ENCODE measurements at regions not wholly inside any gene's neighbourhood (a gene's known extent, or its start where the extent isn't known, plus 50 kb on each side); places are given as distances from the start of the nearest gene placed in this dataset.

DNA sequence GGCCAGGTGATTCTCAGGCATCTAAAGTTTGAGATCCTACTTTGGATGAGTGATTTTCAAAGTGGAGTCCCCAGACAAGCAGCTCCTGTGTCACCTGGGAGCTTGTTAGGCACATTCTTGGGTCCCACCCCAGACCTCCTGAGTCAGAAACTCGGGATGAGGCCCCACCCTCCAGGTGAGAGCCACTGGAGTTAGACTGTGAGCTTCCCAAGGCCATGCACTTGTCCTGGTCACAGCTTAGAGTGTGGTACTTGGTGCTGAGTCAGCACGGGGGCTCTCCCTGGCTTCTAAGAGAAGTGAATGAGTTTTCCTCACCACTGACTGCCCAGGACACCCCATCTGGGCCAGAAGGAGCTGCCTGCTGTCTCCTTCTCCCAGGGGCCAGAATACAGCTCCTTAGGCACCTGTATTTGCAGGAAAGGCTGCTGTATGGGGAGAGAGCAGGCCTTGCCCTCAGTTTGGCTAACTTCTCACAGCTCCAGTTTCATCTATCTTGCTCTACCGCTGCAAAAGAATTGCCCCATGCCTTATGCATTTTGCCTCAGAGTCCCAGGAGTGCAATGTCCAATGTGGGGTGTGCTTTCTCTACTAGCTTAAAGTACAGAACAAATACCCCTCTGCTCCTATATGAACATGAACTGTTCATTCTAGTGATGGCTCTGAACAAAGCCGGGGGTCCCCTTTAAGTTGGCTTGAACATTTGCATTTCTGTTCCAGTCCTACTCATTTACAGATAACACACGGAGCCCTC, 98.1 kb downstream of the PSMG1 start:
- Histone ChIP-seq H3K9me3 (peaks cover 12% of the 10 kb centered on the region; the same call in 1 of the 2 replicates), H3K27ac (no peak overlapping the region), H3K36me3 (no peaks in the 10 kb centered on the region), H3K27me3 (no peaks in the 10 kb centered on the region), H3K4me1 (peaks cover 18% of the 10 kb centered on the region), H3K4me3 (no peak overlapping the region), H4K20me1 (no peaks in the 10 kb centered on the region), H3K9ac (no peak overlapping the region), H3K4me2 (no peak overlapping the region)
- no peak for TF ChIP-seq Cebpa-rat (IDR thresholded peaks at IDR 0.05)

DNA sequence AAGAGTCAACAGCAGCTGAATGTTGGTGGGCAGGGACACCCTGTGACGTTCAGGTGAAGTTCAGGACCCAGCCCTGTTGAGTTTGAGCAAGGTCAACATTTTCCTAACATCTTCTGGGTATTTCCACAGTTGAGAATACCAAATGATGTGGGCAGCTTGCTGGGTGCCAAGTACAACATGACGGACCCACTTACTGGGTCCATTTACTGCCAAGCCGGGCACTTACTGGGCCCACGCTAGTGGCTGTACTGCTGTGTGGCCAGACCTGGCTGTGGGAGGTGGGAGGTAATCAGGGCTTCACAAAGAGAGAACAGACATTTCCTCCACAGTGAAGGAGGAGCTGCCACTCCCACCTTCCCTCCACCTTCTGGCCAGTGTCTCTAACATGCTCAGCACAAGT, 99.2 kb downstream of the PSMG1 start:
- Histone ChIP-seq H4K20me1 (no peaks in the 10 kb centered on the region), H3K4me2 (no peak overlapping the region), H3K9me3 (peaks cover 4% of the 10 kb centered on the region; the same call in 1 of the 2 replicates), H3K36me3 (no peaks in the 10 kb centered on the region), H3K4me1 (peaks cover 18% of the 10 kb centered on the region), H3K27ac (no peak overlapping the region), H3K4me3 (no peak overlapping the region), H3K27me3 (no peaks in the 10 kb centered on the region), H3K9ac (no peak overlapping the region)
- TF ChIP-seq Cebpa-rat (IDR thresholded peaks at IDR 0.05): no peak

DNA sequence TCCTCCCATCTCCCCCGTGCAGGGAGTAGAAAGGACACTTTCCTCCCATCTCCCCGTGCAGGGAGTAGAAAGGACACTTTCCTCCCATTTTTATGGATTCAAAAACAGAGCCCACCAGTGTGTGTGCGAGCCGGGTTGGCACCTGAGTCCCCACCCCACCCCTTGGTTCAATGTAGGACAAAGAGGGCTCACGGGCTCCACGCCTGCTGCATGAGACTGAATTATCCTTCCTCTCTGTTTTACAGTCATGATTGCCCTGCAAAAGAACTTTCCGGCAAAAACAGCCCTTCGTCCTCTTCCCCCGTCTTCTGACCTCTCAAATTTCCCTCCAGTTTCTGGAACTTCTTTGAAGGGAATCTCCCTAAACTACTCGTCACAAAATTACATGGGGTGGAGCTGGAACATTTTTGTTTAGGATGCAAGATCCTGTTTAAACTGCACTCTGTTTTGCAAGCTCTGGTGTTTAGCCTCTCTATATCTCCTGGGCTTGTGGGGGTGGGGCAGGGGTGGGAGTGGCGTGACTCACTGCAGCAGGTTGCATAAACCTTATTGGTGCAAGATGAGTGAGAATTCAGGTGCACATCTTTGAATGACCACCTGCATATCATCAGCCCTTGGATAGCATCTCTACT, 99.8 kb downstream of the PSMG1 start:
- H3K4me1 ChIP-seq: peaks cover 18% of the 10 kb centered on the region
- no peaks in the 10 kb centered on the region for H3K36me3 ChIP-seq
- no peak overlapping the region for H3K9ac ChIP-seq
- no peak overlapping the region for H3K4me2 ChIP-seq
- no peaks in the 10 kb centered on the region for H3K9me3 ChIP-seq
- no peak overlapping the region for H3K4me3 ChIP-seq
- no peaks in the 10 kb centered on the region for H4K20me1 ChIP-seq
- TF ChIP-seq Cebpa-rat (IDR thresholded peaks at IDR 0.05): no peak
- no peaks in the 10 kb centered on the region for H3K27me3 ChIP-seq
- no peak overlapping the region for H3K27ac ChIP-seq

DNA sequence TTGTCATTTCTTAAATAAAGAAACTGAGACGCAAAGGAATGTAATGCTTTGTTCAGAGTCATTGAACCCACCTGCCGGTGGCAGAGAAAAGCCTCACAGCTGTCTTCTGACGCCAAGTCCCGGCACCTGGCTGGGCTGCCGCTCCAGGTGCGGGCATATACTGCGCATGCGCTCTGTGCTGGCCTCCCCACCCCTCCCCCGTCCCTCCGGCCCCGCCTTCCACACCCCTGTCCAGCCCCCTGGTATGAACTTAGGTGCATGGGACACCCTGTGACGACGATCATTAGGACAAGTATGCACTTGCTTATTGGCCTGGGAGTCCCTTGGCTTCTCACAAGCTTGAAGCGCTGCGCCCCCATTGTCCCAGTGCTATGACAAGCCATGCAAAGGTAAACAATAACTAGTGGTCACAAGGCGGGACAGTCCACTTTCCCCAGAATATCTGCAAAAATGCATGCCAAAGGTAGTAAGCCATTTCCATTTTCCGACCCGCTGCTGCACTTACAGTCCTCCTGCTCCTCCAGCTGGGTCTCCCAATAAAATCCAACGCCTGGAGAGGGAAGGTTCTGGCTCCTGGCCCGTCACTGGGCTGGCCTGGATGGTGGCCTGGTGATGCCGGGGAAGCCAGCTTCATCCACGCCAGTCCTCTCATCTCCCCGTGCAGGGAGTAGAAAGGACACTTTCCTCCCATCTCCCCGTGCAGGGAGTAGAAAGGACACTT, 100.4 kb downstream of the PSMG1 start:
- Histone ChIP-seq H3K9ac (no peak overlapping the region), H3K4me2 (no peak overlapping the region), H3K9me3 (no peaks in the 10 kb centered on the region), H4K20me1 (no peaks in the 10 kb centered on the region), H3K4me1 (peaks cover 14% of the 10 kb centered on the region), H3K36me3 (no peaks in the 10 kb centered on the region), H3K27me3 (no peaks in the 10 kb centered on the region), H3K27ac (no peak overlapping the region), H3K4me3 (no peak overlapping the region)
- no peak for TF ChIP-seq Cebpa-rat (IDR thresholded peaks at IDR 0.05)

DNA sequence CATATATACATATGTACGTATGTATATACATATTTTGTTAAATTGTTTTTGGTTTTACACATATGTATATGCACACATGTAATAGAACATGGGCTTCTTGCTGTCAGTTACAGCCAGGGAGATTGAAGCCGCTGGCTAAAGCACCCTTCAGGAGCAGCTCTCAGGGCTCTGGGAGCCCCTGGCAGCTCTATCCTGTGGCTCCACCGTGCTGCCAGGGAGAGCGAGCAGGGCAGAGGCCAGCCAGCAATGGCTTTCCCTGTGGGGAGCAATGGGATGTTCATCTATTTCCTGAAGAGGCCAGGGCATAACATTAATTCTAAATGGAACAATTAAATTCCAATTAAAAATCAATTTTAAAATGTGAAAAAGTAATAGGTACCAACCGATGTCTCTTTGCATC, 102.9 kb downstream of the PSMG1 start:
- peaks cover 13% of the 10 kb centered on the region for H3K9me3 ChIP-seq
- no peaks in the 10 kb centered on the region for H3K4me1 ChIP-seq
- H3K36me3 ChIP-seq: no peaks in the 10 kb centered on the region
- H3K4me2 ChIP-seq: no peak overlapping the region
- no peaks in the 10 kb centered on the region for H4K20me1 ChIP-seq
- no peak for TF ChIP-seq Cebpa-rat (IDR thresholded peaks at IDR 0.05)
- no peak overlapping the region for H3K27ac ChIP-seq
- no peak overlapping the region for H3K9ac ChIP-seq
- H3K27me3 ChIP-seq: no peaks in the 10 kb centered on the region
- no peak overlapping the region for H3K4me3 ChIP-seq

DNA sequence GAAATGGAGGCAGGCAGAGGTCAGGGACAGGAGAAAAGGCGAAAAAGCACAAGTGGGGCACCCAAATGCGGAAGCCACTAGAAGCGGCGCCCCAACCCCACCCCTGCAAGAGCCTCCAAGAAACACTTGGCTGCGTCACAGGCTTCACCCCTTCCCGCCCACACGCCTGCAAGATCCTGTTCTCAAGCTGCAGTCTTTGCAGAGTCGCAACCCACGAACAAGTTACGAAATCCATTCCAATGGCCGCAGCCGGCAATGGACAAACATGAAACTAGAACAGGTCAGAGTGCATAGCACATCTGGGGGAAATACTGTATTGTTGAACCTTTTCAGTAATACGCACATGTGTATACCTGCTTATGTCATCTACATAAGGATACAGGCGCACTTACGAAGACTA, 103.6 kb downstream of the PSMG1 start:
- H3K4me1 ChIP-seq: no peaks in the 10 kb centered on the region
- no peaks in the 10 kb centered on the region for H3K27me3 ChIP-seq
- H3K36me3 ChIP-seq: no peaks in the 10 kb centered on the region
- H3K9ac ChIP-seq: no peak overlapping the region
- H3K9me3 ChIP-seq: peaks cover 21% of the 10 kb centered on the region
- no peak overlapping the region for H3K4me3 ChIP-seq
- H3K27ac ChIP-seq: no peak overlapping the region
- H3K4me2 ChIP-seq: no peak overlapping the region
- H4K20me1 ChIP-seq: no peaks in the 10 kb centered on the region
- no peak for TF ChIP-seq Cebpa-rat (IDR thresholded peaks at IDR 0.05)

DNA sequence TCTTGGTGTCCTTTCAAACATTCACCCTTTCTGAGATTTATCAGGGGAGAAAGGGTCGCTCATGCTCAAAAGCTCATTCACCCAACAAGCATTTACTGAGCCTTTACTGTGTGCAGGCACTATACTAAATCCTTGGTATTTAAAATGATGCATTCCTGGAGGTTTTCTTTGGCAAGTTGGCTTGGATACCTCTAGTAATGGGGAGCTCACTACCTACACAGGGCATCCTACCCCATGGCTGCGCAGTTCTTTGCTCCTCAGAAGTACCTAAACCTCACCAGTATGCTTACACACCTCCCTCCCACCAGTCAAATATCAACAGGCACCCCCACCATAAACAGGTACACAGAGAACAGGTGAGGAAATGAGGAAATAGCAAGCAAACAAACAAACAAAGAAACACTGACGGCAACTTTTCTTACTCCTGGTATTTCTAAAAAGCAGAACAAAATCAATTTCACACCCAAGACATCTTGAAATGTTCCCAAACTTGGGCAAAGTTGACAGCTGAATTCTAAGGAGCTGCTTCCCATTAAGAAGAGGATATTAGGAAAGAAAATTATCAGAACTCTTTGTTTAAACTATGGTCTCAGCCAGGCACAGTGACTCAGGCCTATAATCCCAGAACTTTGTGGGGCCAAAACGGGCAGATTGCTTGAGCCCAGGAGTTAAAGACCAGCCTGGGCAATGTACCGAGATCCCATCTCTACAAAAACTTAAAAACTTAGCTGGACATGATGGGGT, 104.8 kb downstream of the PSMG1 start:
- H3K9ac ChIP-seq: no peak overlapping the region
- no peaks in the 10 kb centered on the region for H3K4me1 ChIP-seq
- H4K20me1 ChIP-seq: no peaks in the 10 kb centered on the region
- no peaks in the 10 kb centered on the region for H3K36me3 ChIP-seq
- no peaks in the 10 kb centered on the region for H3K27me3 ChIP-seq
- no peak for TF ChIP-seq Cebpa-rat (IDR thresholded peaks at IDR 0.05)
- no peak overlapping the region for H3K4me2 ChIP-seq
- H3K27ac ChIP-seq: no peak overlapping the region
- no peak overlapping the region for H3K4me3 ChIP-seq
- peaks cover 29% of the 10 kb centered on the region for H3K9me3 ChIP-seq

DNA sequence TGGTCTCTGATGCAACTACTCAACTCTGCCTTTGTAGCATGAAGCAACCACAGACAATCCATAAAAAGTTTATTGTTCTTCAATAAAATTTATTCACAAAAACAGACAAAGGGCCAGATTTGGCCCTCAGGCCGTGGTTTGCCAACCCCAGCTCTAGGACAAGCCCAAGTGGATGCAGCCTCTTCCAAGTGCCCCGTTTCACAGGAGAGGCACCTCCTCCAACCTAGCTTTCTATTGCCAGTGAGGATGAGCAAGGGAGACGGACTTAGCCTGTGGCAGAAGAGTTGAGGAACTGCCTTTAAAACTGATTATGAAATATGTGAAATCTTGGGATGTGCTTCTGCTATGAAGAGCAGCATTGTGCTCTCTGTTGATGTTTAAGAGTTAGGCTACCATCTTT, 105.4 kb downstream of the PSMG1 start:
- no peak overlapping the region for H3K4me3 ChIP-seq
- H3K27me3 ChIP-seq: no peaks in the 10 kb centered on the region
- no peak overlapping the region for H3K4me2 ChIP-seq
- peaks cover 29% of the 10 kb centered on the region for H3K9me3 ChIP-seq
- H3K36me3 ChIP-seq: no peaks in the 10 kb centered on the region
- no peaks in the 10 kb centered on the region for H4K20me1 ChIP-seq
- no peaks in the 10 kb centered on the region for H3K4me1 ChIP-seq
- TF ChIP-seq Cebpa-rat (IDR thresholded peaks at IDR 0.05): no peak
- no peak overlapping the region for H3K27ac ChIP-seq
- H3K9ac ChIP-seq: no peak overlapping the region

DNA sequence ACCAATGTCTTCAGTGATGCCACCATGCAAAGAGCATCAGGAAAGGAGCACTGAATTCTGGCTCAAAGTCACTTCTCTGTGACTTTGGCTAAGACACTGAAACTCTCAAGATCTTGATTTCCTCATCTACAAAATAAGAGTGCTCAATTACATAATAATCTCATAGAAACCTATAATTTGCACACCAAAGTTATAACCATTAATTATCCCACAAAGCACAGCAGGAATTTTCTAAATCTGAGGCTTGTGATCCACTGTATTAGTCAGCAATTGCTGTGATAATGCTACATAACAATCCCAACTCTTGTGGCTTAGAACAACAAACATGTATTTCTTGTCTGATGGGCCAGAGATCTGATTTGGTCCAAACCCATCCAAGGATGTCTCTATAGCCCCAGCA, 108.7 kb downstream of the PSMG1 start:
- Histone ChIP-seq H3K36me3 (no peaks in the 10 kb centered on the region), H3K27me3 (no peaks in the 10 kb centered on the region), H3K4me3 (no peak overlapping the region), H3K27ac (no peak overlapping the region), H3K4me1 (no peaks in the 10 kb centered on the region), H3K9me3 (peaks cover 29% of the 10 kb centered on the region), H3K9ac (no peak overlapping the region), H4K20me1 (no peaks in the 10 kb centered on the region), H3K4me2 (no peak overlapping the region)
- no peak for TF ChIP-seq Cebpa-rat (IDR thresholded peaks at IDR 0.05)

All from BLaER1 (cell line).